Left kidney (tissue), 1 donor: ENCODE measurements at regions not wholly inside any gene's neighbourhood (a gene's known extent, or its start where the extent isn't known, plus 50 kb on each side); places are given as distances from the start of the nearest gene placed in this dataset.
"Not testable (repeated sequence)": the region's sequence is repeated elsewhere in the genome, so short reads cannot be mapped to it uniquely, and the experiment has no call there.

Source experiments
- DNase-seq: peaks from one replicate; pipeline ENCODE4 v3.0.0-alpha.2; 2013

DNA sequence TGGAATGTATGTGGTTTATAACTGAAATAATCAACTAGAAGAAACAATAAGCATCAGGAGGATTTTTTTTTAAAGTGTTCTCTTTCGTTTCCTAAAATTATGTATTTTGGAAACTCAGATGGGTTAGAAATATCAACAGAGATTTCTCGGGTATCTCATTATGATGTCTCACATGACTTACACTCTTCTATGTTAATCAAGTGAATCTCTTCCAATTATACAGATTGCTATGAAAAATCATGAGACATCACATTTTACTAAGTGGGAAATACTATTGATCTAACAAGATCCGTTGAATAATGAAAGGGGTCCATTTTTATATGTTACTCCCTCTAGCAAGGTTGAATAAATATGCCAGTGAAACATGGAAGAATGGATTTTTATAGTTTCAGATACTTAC lies 54.7 kb upstream of the NRIP1 start:
- DNase-seq = no peak

- no peak for DNase-seq
Measured at GRCh38 chr21:15121097-15121654, 56.4 kb upstream of the NRIP1 start.

DNA sequence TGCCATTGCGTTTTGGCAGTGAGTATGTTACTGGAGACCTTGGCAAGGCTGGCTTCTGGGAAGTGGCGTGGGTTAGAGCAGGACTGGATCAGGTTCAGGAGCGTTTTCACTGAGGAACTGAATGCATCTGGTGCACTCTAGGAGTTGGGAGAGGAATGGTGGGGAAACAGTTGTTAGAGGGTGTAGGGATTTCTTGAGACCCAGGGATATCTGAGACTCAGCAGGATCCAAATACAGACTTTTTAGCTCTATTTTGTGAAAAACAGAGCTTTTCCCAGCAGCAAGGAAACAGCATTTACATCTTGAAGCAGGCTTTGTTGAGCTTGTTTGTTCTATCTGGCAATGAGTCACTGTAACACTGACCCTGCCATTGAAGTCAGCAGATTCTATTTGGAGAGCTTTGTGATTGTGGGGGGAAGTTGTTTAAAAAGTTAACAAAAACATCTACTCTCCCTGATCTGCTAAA lies 56.9 kb upstream of the NRIP1 start:
- DNase-seq = no peak

GRCh38 chr21:15122241-15122640 lies 57.4 kb upstream of the NRIP1 start:
- no peak for DNase-seq

GRCh38 chr21:15124731-15125130 lies 59.9 kb upstream of the NRIP1 start:
- no peak for DNase-seq

DNA sequence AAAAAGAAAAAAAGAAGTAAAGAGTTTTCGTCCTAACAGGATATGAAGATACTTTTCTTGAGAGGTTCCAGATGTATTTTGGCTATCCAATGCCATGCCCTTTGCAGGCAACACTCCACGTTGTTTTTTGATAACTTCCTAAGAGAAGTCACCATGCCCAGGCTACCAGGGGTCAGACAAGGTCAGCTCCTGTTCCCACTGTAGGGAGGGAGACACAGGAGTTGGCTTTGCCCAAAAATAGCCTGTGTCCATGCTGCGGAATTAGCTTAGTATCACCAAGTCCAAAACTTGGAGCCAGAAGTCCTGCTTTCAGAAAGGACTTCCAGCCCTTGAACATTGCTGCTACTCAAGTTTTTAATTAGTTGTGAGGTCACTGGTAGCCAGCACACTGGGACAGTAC lies 62.1 kb upstream of the NRIP1 start:
- DNase-seq = no peak

DNA sequence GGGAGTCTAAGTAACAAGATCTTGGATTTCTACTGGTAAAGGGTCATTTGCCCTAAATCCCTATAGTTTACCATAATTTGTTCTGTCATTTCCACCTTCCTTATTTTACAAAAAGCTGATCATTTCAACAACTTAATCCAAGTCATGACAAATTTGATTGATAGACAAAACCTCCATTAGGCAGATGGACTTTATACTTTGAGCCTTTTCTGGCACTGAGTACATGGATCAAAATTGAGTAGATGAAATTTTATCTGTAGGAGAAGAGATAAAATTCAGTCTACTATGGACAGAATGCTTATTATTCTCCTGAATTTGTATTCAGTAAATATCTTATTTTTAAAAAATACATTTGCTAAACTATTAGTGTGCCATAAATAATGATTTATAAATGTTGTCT lies 62.6 kb upstream of the NRIP1 start:
- DNase-seq = no peak

DNA sequence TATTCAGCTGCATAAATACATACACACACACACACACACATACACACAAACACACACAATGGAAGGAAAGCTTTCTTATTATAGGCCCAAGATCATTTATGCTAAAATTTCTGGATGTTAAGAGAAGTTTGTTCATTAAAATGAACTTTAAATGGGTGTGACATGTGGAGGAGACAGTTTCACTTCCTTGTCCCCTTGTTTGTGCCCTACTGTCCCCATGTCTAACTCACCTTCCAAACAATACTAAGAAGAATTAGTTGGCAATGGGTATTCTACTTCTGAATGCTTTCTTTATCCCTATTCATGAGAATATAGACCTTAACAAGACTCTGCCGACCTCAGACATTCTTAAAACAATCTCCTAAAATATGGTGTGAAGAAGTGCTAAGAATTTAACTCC lies 63.5 kb upstream of the NRIP1 start:
- no peak for DNase-seq

DNA sequence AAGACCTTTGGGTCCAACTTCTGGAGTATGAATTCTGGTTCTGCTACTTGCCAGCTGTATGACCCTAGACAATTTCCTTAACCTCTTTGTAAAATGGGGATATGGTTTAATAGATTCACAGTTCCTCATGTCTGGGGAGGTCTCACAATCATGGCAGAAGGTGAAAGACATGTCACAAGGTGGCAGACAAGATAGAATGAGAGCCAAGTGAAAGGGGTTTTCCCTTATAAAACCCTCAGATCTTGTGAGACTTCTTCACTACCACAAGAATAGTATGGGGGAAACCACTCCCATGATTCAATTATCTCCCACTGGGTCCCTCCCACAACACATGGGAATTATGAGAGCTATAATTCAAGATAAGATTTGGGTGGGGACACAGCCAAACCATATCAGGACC lies 63.9 kb upstream of the NRIP1 start:
- DNase-seq = not testable (repeated sequence)

DNA sequence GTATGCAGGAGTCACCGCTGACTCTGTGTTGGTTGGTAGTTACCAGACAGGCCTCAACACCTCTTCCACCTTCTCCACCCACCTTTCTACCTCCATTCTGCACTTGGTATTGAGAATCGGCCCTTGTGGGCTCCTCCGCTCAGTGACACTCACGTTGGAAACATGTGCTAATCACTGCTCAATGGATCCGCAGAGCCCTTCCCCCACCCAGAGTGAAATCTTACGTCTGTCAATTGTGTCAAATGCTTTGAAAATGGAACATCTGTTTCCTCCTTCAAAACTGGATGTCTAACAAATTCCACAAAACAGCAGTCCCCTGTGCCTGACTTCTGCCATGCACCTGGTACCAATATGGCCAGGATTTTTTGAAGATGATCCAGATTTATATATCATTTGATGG lies 65.5 kb upstream of the NRIP1 start:
- DNase-seq = no peak

DNA sequence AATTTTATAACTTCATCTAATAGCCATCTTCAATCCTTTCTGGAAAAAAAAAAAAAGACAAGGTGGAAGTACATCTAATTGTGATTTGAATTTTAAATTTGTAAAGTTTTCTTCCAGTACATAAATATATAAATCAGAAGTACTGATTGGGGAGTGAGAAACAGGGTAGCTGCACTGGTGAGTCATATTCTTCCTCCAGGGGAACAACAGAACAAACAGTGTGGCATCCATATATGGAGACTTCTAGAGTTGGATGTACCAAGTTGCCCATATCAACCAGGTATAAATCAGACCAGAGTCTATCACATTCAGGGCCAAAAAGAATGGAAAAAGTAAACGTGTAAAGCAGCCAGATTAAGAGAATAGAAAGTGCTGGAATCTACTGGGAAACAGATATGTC lies 66.0 kb upstream of the NRIP1 start:
- no peak for DNase-seq

DNA sequence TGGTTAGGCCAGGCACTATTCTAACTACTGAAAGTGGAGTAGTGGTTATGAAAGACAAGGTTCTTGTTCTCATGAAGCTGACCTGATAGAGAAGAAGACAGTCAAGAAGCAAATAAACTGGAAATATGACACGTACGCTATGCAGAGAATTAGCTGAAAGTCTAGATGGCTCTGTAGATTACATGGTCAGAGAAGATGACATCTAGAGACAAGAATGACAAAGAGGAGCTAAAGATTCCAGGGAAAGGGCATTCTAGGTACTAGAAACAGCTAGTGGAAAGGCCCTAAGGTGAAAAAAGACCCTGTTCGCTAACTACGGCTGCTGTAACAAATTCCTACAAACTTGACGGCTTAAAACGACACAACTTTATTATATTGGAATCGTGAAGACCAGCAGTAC lies 68.0 kb upstream of the NRIP1 start:
- DNase-seq = no peak

DNA sequence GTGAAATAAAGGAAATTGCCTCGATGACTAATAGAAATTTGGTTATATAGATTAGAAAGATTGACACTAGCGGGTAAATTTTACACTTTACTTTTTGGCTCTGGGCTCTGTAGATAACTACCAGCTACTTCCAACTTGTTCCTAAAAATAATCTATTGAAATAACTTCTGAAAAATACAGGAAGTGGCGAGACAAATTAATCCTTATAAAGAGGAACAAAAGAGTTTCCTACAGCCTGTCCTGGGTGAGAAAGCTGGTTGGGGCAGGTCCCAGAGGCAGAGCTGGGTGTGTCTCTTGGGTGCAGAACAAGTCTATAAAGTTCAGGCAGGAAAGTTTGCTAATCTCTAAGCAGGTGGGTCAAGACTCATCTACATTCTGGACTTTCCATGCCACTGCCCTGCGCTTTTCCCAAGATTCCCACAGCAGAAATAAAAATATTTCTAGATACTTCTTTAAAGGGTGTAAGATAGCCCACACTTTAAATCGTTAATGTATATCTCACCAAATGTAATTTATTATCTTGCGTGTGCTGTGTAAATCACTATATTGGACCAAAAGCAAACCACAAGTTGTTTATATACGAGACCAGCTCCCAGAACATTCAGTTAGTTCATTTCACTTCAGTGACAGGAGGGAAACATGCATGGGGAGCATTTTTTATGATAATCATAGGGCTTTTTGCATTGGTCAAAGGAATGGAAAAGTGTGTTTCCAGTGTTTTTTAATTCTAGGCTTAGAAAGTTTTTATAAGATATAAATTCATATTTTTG lies 70.1 kb upstream of the NRIP1 start:
- DNase-seq = no peak

GRCh38 chr21:15135867-15136629 lies 71.2 kb upstream of the NRIP1 start:
- no peak for DNase-seq

GRCh38 chr21:15138490-15138889 lies 73.7 kb upstream of the NRIP1 start:
- DNase-seq = no peak

GRCh38 chr21:15139898-15140297 lies 75.1 kb upstream of the NRIP1 start:
- DNase-seq = peak; percentile 50

- DNase-seq = peak; percentile 54
Measured at GRCh38 chr21:15140321-15141019, 75.7 kb upstream of the NRIP1 start.

DNA sequence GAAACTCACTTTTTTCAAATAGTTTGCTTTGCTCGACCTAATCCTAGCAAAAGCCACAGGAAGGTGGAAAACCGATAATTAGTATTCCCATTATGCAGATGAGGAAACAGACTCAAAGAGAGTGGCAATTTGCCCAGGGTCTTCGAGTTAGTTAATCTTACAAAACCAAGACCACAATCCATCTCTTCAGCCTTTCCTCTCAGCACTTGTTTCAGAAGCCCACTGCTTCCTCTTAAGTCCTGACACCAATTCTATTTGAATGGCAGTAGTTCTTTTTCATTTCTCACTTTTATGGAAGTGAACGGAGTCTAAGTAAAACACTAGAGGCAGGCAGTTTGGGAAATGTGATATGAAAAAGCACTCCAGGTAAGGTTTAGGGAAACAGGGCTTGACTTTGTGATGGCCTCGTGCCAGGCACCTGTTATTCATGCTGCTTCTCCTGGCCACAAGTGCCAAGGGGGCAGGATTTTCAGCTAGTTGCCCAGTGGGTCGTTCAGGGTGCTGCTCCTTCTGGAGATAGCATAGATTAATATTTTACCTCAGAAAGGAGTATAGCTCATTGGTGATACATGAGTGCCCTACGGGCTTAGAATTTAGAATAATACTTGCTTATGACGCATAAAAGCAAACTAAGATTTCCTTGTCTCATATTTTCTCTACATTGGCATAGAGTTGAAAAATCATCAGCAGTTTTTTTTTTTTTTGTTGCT lies 76.6 kb upstream of the NRIP1 start:
- DNase-seq = peak; percentile 19

DNA sequence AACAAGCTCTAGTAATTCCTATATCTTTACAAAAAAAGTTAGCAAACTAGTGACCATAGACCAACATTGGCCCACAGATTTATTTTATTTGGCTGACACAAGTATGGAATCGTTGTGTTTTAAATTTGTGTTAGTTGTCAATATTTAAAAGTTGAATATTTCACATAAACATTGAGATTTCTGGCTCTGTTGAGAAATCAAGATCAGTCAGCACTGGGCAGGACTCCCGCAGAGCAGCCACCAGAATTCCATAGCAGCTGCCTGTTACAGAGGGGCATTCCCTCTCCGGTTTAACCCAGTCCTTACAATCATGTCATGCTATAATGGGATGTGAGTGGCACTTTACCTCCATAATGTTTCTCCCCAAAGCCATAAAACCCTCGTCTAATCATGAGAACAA lies 79.2 kb upstream of the NRIP1 start:
- no peak for DNase-seq

- no peak for DNase-seq
Measured at GRCh38 chr21:15148437-15148836, 83.6 kb upstream of the NRIP1 start.

GRCh38 chr21:15149600-15150224 lies 84.9 kb upstream of the NRIP1 start:
- no peak for DNase-seq
